Osteocyte (in vitro differentiated cells): ENCODE measurements at regions not wholly inside any gene's neighbourhood (a gene's known extent, or its start where the extent isn't known, plus 50 kb on each side); places are given as distances from the start of the nearest gene placed in this dataset.
A peak's percentile ranks its signal among the peaks of the same experiment; 100 is the strongest.

Experiments used
- DNase-seq: peaks from one replicate; pipeline ENCODE4 v3.0.0; 2021; ENCODE audit warnings: mixed read lengths; ENCODE audit not compliant: unreplicated experiment; ENCODE audit errors: extremely low spot score
- H3K27ac Mint-ChIP-seq: one replicate; pipeline ENCODE4 v1.8.0; 2021; ENCODE audit warnings: mild to moderate bottlenecking, mixed read lengths; ENCODE audit not compliant: unreplicated experiment
- H3K27me3 Mint-ChIP-seq: one replicate; pipeline ENCODE4 v1.8.0; 2021; ENCODE audit warnings: mixed read lengths; ENCODE audit not compliant: unreplicated experiment
- H3K36me3 Mint-ChIP-seq: one replicate; pipeline ENCODE4 v1.8.0; 2021; ENCODE audit warnings: mixed read lengths; ENCODE audit not compliant: unreplicated experiment
- H3K4me1 Mint-ChIP-seq: one replicate; pipeline ENCODE4 v1.8.0; 2021; ENCODE audit warnings: mixed read lengths; ENCODE audit not compliant: unreplicated experiment
- H3K4me3 Mint-ChIP-seq: one replicate; pipeline ENCODE4 v1.8.0; 2021; ENCODE audit warnings: mild to moderate bottlenecking, moderate library complexity, mixed read lengths; ENCODE audit not compliant: unreplicated experiment
- H3K9me3 Mint-ChIP-seq: one replicate; pipeline ENCODE4 v1.8.0; 2021; ENCODE audit warnings: mixed read lengths; ENCODE audit not compliant: unreplicated experiment
- TF ChIP-seq, protein P1 (sequence below): fragments of 200-600 bp; sonication (generic); IDR thresholded peaks from 2 replicates; pipeline ENCODE4 v1.5.0; 2021; ENCODE audit warnings: antibody characterized with exemption, mild to moderate bottlenecking, moderate library complexity

- H3K27me3 Mint-ChIP-seq = no peaks in the 10 kb centered on the region
- H3K36me3 Mint-ChIP-seq = no peaks in the 10 kb centered on the region
- TF ChIP-seq, protein P1, sequence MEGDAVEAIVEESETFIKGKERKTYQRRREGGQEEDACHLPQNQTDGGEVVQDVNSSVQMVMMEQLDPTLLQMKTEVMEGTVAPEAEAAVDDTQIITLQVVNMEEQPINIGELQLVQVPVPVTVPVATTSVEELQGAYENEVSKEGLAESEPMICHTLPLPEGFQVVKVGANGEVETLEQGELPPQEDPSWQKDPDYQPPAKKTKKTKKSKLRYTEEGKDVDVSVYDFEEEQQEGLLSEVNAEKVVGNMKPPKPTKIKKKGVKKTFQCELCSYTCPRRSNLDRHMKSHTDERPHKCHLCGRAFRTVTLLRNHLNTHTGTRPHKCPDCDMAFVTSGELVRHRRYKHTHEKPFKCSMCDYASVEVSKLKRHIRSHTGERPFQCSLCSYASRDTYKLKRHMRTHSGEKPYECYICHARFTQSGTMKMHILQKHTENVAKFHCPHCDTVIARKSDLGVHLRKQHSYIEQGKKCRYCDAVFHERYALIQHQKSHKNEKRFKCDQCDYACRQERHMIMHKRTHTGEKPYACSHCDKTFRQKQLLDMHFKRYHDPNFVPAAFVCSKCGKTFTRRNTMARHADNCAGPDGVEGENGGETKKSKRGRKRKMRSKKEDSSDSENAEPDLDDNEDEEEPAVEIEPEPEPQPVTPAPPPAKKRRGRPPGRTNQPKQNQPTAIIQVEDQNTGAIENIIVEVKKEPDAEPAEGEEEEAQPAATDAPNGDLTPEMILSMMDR = no peak
- H3K27ac Mint-ChIP-seq = no peak overlapping the region
- H3K4me1 Mint-ChIP-seq = no peaks in the 10 kb centered on the region
- no peaks in the 10 kb centered on the region for H3K9me3 Mint-ChIP-seq
- DNase-seq = peak; percentile 81
- no peak overlapping the region for H3K4me3 Mint-ChIP-seq
Measured at GRCh38 chr22:48945621-48946458, 881.8 kb downstream of the BRD1 start.

DNA sequence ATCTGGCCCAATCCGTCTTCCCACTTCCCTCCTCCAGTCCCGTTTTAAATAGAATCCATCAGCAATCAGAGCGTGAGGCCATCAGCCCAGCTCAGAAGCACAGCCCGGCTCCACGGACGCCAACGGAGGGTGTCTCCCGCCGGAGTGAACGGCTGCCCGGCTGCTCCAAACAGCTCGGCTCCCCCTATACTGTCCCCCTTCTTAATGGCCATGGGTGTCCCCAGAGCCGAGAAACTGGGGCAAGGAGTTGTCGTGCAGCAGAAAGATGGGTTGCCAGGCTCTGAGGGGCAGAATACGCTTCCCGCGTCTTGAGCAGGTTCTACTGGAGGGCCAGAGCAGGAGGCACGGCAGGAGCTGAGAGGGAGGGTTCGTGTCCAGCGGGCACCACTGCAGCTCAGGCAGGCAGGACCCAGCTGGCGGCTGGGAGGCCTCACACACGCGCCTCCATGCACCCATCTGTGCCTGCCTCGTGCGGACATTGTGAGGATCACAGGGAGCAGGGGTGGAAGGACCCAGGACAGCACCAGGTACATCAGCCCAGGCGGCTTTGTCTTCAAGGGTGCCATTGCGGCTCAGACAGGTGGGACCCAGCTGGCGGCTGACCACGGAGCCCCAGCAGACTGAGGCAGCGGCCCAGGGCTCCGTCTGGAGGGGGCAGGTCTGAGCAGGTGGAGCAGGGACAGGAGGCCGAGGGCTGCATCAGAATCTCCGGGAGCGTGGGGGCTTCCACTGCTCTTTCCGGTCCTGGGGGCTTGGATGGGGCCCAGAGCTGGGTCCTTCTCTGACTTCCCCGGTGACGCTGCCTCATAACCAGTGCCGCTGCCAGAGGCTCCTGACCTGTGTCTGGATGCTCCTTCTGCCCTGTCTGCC is 882.7 kb downstream of the BRD1 start:
- no peaks in the 10 kb centered on the region for H3K36me3 Mint-ChIP-seq
- no peak overlapping the region for H3K4me3 Mint-ChIP-seq
- no peak overlapping the region for H3K27ac Mint-ChIP-seq
- H3K9me3 Mint-ChIP-seq = no peaks in the 10 kb centered on the region
- peak; percentile 83 for DNase-seq
- TF ChIP-seq, protein P1 = no peak
- no peaks in the 10 kb centered on the region for H3K27me3 Mint-ChIP-seq
- no peaks in the 10 kb centered on the region for H3K4me1 Mint-ChIP-seq

DNA sequence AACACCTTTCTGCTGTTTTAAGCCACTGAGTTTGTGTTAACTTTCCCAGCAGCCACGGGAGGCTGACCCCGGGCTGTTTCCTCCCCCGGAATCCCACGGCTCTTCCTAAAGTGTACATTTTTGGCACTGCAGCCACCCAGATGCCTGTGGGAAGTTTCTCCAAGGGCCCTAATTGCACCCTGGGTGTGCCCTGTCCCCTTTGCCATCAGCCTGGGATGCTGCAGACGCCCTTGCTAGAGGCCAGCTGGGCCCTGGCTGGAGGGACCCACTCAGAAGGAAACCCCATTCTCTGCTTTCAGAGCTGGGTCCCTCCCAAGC is 883.3 kb downstream of the BRD1 start:
- Mint-ChIP-seq H3K4me1 (no peaks in the 10 kb centered on the region), H3K4me3 (no peak overlapping the region), H3K36me3 (no peaks in the 10 kb centered on the region), H3K9me3 (no peaks in the 10 kb centered on the region), H3K27ac (no peak overlapping the region), H3K27me3 (no peaks in the 10 kb centered on the region)
- TF ChIP-seq, protein P1 = no peak
- peak; percentile 57 for DNase-seq

DNA sequence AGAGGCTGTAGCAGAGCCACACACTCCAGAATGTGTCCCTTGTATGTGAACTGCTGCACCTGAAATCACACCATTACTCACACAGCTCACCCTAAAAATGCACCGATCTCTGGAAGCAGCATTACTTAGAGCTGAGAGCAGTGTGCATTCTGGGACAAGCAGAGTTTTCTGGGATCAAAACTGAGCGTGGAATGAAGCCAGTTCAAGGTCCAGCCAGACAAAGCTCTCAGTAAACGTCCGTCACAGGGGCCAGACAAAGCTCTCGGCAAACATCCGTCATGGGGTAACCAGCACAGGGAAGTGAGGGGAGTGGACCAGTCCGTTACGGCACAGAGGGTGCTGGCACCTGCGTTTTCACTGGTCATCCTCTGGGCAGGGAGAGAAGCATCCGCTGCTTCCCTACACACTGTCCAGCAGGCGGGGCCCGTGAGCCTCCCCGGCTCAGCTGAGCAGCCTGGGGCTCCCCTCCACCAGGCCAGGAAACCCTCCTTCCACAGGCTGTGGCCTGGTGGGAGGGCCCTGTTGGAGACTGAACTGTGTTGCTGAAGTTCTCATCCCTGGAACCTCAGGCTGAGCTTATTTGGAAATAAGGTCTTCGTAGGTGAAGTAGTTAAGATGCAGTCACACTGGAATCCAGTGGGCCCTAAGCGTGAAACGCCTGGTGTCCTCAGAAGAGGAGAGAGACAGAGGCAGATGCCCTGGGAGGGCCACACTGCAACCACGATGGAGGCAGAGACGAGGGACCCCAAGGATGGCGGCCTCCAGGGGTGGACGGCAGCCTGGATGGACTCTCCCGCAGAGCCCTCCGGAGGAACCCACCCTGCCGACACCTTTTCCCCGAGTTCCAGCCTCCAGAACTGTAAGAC is 883.9 kb downstream of the BRD1 start:
- no peaks in the 10 kb centered on the region for H3K36me3 Mint-ChIP-seq
- no peak overlapping the region for H3K4me3 Mint-ChIP-seq
- H3K27ac Mint-ChIP-seq = no peak overlapping the region
- H3K4me1 Mint-ChIP-seq = no peaks in the 10 kb centered on the region
- H3K27me3 Mint-ChIP-seq = no peaks in the 10 kb centered on the region
- TF ChIP-seq, protein P1 = peak; percentile 41
- H3K9me3 Mint-ChIP-seq = no peaks in the 10 kb centered on the region
- DNase-seq = peak; percentile 60
